Psoas muscle (tissue), 7 donors: ENCODE measurements at regions not wholly inside any gene's neighbourhood (a gene's known extent, or its start where the extent isn't known, plus 50 kb on each side); places are given as distances from the start of the nearest gene placed in this dataset.

Source experiments
- ATAC-seq, 4 donors: fragments of 200-7000 bp; cut with Tn5 transposase; one replicate each; pipeline ENCODE4 v1.9.1; 2020; ENCODE audit warnings: moderate library complexity in 3 of 4, mild to moderate bottlenecking in 2 of 4
- DNase-seq, 2 donors: peaks; one replicate each; pipeline ENCODE4 v3.0.0-alpha.2; 2020
- H3K27ac ChIP-seq: fragments of 200-600 bp; one replicate; pipeline ENCODE4 v1.8.0; 2022
- H3K27me3 ChIP-seq, 3 donors: fragments of 200-600 bp in 1 of 3; one replicate each; pipeline versions ENCODE4 v1.6.1 to v1.8.0; 2013 to 2022; ENCODE audit warnings: low read length in 2 of 3, mild to moderate bottlenecking in 2 of 3, moderate library complexity in 1 of 3; ENCODE audit not compliant: insufficient read depth in 3 of 3
- H3K36me3 ChIP-seq, 2 donors: fragments of 200-600 bp in 1 of 2; one replicate each; pipeline versions ENCODE4 v1.6.1 to v1.8.0; 2013 to 2022; ENCODE audit warnings: low read depth in 1 of 2, mild to moderate bottlenecking in 1 of 2, moderate library complexity in 1 of 2; ENCODE audit not compliant: insufficient read depth in 1 of 2
- H3K4me1 ChIP-seq: fragments of 200-600 bp; one replicate; pipeline ENCODE4 v1.8.0; 2022
- H3K4me3 ChIP-seq: fragments of 200-600 bp; one replicate; pipeline ENCODE4 v1.8.0; 2022; ENCODE audit warnings: mild to moderate bottlenecking
- H3K9me3 ChIP-seq: fragments of 200-600 bp; one replicate; pipeline ENCODE4 v1.8.0; 2022
- CTCF ChIP-seq: fragments of 200-600 bp; IDR thresholded peaks from one replicate; pipeline ENCODE4 v1.8.0; 2022; ENCODE audit warnings: antibody characterized with exemption
- WGBS, 3 donors: extraction: QIAGEN DNeasy Blood & Tissue Kit; methylation state at CpG; one replicate each; pipeline versions ENCODE4 v1.1.6 to v1.1.7; 2013; 5-methylcytosine and 5-hydroxymethylcytosine counted together
- intact Hi-C, 2 donors: fragments of 100-400 bp; cut with DNase I; formaldehyde crosslinking; loops; one replicate each; pipeline versions ENCODE4 v1.11.0 to v1.14.2; 2022
- donor health status: healthy with polysubstance abuse.
- donor health status: DM: no; HTN: no; CAD: no; lungs with moderate emphysema.
- donor health status: Bipolar disorder and iron deficiency.
- donor health status: healthy.
- donor health status: DM: yes; HTN: yes; CAD: no.
- donor health status: DM: no; HTN: no; CAD: no.
- donor health status: DM: yes; HTN: yes; CAD: no.

- Histone ChIP-seq H3K4me3 (no peak overlapping the region), H3K36me3 (no peaks in the 10 kb centered on the region), H3K27me3 (peaks cover 0 to 2% (median 0%) of the 10 kb centered on the region in 3 donors), H3K27ac (no peak overlapping the region), H3K4me1 (no peaks in the 10 kb centered on the region), H3K9me3 (no peaks in the 10 kb centered on the region)
- intact Hi-C loops = no loop called here
- DNase-seq (no peak), ATAC-seq (no peak)
- no peak for TF ChIP-seq CTCF
- WGBS, 3 donors = 75 to 81% (median 76%) methylated on average over 6 of the region's 6 CpGs
These were observed 71.1 kb downstream of the MRPL46 start for GRCh38 chr15:88395872-88396781.

- intact Hi-C loops = no loop called here
- no peak for DNase-seq
- Histone ChIP-seq H3K27me3 (peaks cover 0 to 2% (median 0%) of the 10 kb centered on the region in 3 donors), H3K9me3 (no peaks in the 10 kb centered on the region), H3K27ac (no peak overlapping the region), H3K36me3 (no peaks in the 10 kb centered on the region), H3K4me1 (no peaks in the 10 kb centered on the region), H3K4me3 (no peak overlapping the region)
- ATAC-seq = no peak
- WGBS, 3 donors = 77 to 81% (median 78%) methylated on average over 7 of the region's 7 CpGs
- TF ChIP-seq CTCF = no peak
These were observed 71.9 kb downstream of the MRPL46 start for GRCh38 chr15:88395241-88395640.

GRCh38 chr15:88394553-88395145 is 72.5 kb downstream of the MRPL46 start:
- H3K27ac ChIP-seq = no peak overlapping the region
- H3K4me1 ChIP-seq = no peaks in the 10 kb centered on the region
- intact Hi-C loops = no loop called here
- no peak for TF ChIP-seq CTCF
- H3K4me3 ChIP-seq = no peak overlapping the region
- H3K9me3 ChIP-seq = no peaks in the 10 kb centered on the region
- H3K36me3 ChIP-seq = no peaks in the 10 kb centered on the region
- H3K27me3 ChIP-seq = peaks cover 0 to 2% (median 0%) of the 10 kb centered on the region in 3 donors
- no peak for ATAC-seq
- DNase-seq = no peak
- 66 to 80% (median 71%) methylated on average over 1 of the region's 1 CpG for WGBS, 3 donors

- no peak for TF ChIP-seq CTCF
- no peak for DNase-seq
- no peaks in the 10 kb centered on the region for H3K9me3 ChIP-seq
- intact Hi-C loops = no loop called here
- H3K4me1 ChIP-seq = no peaks in the 10 kb centered on the region
- no peak overlapping the region for H3K4me3 ChIP-seq
- WGBS, 3 donors = 57 to 69% (median 61%) methylated on average over 6 of the region's 6 CpGs
- H3K27me3 ChIP-seq = peaks cover 0 to 2% (median 0%) of the 10 kb centered on the region in 3 donors
- no peaks in the 10 kb centered on the region for H3K36me3 ChIP-seq
- no peak for ATAC-seq
- H3K27ac ChIP-seq = no peak overlapping the region
These were observed 73.3 kb downstream of the MRPL46 start for GRCh38 chr15:88393719-88394519.
